HG03060 (cell line): ENCODE measurements at regions not wholly inside any gene's neighbourhood (a gene's known extent, or its start where the extent isn't known, plus 50 kb on each side); places are given as distances from the start of the nearest gene placed in this dataset.

Source experiments
- ATAC-seq: cut with Tn5 transposase; IDR thresholded peaks from one replicate; pipeline ENCODE4 v1.9.1; 2021; ENCODE audit warnings: low read depth, moderate number of reproducible peaks; ENCODE audit not compliant: unreplicated experiment

DNA sequence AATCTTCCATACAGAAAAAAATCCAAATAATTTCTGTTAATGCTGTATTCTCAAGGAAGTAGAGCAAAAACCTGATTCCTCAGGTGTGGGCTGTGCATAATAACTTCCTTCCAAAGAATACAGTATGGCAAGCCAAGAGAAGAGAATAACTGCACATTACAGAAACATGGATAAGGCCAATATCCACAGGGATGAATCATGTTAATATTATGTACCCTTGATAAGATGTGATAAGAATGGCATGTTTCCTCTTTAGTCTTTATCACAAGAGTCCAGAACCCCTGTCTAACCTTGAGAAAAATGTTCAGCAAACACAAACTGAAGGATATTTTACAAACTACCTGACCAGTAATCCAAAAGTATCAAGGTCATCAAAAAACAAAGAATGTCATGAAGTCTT lies 795.8 kb downstream of the SEMA5A start:
- no peak for ATAC-seq

DNA sequence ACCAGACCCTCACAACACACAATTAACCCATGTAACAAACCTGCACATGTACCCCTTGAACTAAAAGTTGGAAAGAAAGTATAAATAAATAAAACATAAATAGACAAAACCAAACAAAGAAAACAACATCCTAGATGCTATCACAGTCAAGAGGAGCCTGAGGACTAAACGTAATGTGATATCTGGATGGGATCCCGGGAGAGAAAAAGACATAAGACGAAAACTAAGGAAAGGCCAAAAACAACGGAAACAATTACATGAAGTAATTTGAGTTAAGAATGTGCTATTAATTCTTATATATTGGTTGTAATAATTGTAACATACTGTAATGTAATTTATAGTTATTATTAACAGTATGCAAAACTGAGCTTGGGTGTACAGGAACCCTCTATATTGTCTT lies 793.9 kb downstream of the SEMA5A start:
- no peak for ATAC-seq

- ATAC-seq = no peak
Measured at GRCh38 chr5:8752595-8752994, 793.3 kb downstream of the SEMA5A start.

DNA sequence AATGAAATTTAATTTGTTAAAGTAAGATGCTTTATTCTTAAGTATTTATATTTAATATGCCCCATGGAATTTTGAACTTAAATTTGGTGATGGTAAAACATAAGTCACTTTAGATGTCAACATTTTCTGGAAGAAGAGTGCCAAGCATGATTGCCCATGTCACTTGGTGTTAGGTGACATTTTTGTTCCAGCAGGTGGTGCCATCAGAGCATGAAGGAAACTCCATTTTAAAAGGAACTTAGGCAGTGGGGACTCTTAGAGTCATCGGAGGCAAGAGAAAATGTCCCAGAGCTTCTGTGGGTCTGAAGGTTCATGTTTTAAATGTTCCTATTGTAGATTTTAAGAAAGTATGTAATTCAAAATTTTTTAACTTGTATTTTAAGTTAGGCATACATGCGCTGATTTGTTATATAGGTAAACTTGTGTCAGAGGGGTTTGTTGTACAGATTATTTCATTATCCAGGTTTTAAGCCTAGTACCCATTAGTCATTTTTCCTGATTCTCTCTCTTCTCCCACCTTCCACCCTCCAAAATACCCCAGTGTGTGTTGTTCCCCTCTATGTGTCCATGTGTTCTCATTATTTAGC lies 789.3 kb downstream of the SEMA5A start:
- ATAC-seq = no peak

GRCh38 chr5:8765886-8766285 lies 780.0 kb downstream of the SEMA5A start:
- ATAC-seq = no peak

DNA sequence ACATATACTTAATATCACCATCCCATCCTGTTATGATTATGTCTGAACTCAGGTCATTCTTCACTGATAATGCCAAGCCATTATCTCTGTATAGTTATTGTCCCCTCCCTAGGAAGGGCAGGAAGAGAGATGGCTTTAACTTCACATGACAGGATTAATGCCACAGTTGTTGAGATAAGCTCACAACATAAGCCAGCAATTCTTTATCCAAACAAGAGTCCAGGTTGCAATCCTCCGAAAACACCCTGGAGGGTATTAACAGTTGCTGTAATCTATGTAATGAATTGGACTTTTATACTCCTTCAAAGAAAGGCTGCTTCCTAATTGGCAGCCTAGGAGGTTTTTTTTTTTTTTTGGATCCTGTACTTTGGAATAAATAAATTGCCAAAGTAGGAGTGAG lies 779.4 kb downstream of the SEMA5A start:
- ATAC-seq = no peak

DNA sequence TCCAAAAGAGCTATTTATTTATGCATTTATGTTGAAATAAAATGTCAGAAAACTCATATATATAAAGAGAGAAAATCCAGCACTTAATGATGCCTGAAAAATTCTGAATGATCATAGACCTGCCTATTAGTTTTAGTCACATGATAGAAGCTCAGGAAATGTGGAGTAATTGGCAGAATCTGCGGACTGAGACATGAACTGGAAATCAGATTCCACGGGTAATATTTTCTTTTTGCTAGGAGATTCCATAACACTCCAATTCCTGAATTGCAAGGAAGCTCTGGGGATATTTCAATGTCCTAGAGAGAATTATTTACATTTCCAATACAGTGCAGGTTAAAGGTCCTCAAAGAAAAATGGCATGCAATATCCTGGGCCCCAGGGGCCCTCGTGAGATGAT lies 778.8 kb downstream of the SEMA5A start:
- ATAC-seq = no peak

DNA sequence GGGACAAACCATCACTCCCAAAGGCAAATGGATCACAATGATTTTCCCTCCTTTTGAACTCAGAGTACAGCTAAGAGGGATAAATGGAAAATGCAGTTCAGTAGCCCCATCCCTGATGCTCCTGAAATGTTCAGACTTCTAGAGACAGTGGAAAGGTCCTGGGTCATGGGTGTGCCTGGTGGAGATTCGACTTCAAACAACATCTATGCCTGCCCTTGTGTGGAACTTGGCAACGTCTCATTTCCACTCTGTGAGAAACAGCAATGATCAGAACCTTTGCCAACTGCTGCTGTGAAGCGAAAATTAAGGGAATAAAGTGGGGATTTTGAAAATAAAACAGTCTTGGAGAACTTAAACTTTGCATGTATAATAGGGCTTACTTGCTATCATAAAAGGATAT lies 778.1 kb downstream of the SEMA5A start:
- no peak for ATAC-seq

DNA sequence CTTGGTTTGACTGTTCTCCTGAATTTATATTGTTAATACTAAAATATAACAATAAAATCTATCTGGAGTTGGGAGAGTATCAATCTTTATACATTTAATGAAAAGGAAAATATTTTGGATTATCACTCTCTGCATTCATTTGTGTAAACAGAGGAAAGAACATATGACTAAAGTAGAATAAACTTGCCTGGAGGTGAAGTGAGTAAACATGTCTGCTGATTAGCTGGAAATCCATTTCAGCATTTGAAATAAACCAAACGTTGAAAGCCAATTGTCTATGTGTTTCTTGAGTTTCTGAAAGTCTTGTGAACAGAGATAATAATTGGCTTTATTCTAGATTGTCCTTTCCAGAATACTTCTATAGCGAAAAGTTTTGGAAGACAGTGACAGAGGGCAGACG lies 776.2 kb downstream of the SEMA5A start:
- ATAC-seq = no peak

DNA sequence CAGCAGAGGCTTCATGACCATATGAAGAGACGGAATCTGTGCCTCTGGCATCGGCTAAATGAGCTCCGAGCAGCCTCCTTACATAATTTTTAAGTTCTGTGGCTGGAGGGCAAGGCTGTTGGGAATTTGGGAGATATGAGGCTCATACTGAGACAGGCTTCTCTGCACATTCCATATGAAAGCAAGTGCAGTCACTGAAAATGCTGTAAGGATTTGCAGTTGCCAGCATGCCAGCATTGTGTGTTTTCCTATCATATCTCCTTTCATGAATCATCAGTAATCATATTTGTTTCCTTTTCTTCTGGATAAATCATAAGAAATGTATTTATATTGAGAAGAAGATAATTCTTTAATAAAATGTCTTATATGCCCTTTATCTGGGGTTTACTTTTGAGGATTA lies 775.4 kb downstream of the SEMA5A start:
- no peak for ATAC-seq

- ATAC-seq = no peak
Measured at GRCh38 chr5:8773046-8773615, 772.7 kb downstream of the SEMA5A start.

DNA sequence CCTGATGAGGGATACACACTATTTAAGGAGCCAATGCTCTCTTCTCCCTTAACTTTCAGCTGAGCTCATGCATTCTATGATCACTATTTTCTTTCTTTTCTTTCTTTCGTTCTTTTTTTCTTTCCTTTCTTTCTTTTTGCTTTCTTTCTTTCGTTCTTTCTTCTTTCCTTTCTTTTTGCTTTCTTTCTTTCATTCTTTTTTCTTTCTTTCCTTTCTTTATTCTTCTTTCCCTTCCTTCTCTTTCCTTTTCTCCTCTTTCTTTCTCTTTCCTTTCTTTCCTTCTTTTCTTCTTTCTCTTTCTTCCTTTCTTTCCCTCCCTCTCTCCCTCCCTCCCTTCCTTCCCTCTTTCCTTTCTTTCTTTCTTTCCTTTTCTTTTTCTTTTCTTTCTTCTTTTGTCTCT lies 761.2 kb downstream of the SEMA5A start:
- no peak for ATAC-seq

- ATAC-seq = no peak
Measured at GRCh38 chr5:8788246-8788645, 757.6 kb downstream of the SEMA5A start.

DNA sequence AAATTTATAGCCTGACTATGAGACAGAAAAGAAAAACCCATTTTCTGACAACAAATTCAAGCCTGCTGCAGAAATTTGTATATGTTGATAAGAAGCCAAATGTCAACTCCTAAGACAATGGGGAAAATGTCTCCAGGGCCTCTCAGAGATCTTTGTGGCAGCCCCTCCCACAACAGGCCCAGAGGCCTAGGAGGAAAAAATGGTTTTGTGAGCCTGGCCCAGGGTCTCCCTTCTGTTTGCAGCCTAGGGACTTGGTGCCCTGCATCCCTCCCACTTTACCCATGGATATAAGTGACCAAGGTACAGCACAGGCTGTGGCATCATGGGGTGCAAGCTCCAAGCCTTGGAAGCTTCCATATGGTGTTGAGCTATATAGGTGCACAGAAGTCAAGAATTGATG lies 740.2 kb downstream of the SEMA5A start:
- no peak for ATAC-seq

DNA sequence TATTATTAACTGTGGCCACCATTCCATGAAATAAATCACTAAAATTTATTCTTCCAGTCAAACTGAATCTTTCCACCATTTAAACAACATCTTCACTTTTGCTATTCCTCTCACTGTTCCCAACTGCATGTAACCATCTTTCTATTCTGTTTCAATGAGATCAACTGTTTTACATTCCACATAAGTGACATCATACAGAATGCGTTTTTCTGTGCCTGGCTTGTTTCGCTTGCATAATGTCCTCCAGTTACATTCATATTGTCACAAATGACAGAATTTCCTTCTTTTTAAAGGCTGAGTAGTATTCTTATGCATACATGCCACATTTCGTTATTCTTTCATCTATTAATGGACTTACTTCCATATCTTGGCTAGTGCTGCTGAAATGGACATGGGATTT lies 738.2 kb downstream of the SEMA5A start:
- no peak for ATAC-seq

- ATAC-seq = no peak
Measured at GRCh38 chr5:8811581-8811980, 734.3 kb downstream of the SEMA5A start.

GRCh38 chr5:8813180-8813579 lies 732.7 kb downstream of the SEMA5A start:
- ATAC-seq = no peak

GRCh38 chr5:8814105-8814504 lies 731.8 kb downstream of the SEMA5A start:
- ATAC-seq = no peak

DNA sequence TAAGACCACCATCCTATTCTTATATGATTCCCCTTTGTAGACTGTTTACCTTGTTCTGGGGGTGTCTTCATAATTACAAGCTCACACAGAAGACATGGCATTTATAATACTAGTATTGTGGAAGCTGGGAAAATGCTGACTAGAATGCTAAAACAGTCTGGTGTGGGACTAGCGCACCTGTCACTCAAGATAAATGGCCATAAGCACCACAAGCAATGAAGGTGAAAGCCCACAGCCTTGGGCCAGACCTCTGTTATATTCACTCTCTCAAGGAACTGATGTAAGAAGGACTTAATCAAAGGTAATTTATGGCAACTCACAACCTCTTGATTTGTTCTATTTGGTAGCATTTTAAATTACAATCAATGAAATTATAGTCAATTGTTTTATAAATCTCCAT lies 721.5 kb downstream of the SEMA5A start:
- no peak for ATAC-seq

DNA sequence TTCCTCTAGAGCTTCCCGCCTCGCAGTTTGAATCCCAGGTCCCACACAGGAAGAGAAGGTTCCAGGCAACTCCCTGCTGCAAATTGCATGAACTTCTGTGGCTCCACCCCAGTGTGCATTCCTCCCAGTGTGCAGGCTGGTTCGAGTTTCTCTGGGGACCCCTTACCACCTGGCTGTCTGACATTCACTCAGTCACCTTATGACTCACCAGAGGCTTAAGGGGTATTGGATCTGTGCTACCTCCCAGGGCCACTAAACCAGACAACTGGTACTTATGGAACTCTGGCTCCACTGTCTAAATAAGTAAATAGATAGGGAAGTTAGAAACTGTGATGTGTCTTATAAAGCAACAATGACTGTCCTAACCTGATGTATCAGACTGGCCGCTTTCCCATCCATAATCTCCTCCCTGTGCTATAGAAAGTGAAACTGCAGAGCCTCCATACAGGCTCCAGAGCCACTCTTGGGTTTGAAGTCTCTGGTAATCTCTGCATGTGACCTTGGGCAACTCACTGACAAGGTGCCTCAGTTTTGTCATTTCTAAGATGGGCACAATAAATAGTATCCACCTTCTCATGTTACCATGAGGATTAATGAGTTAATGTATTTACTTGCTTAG lies 720.6 kb downstream of the SEMA5A start:
- no peak for ATAC-seq

DNA sequence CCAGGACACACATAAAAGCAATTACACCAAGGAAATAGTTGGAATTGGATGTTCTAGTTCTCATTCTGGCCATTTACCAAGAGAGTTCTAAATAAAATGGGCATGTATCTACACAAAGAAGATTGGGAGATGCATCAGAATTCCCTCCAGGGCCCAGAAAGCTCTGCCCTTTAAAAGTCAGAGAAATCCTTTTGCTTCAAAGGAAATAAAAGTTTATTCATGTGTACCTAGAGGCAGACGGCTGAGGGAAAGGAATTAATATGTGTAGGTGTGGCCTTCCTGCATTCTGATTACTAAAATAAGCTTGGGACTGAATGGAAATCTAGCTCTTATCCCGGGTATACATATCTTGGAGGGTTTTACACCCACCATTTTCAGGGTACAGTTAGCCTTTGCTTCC lies 719.4 kb downstream of the SEMA5A start:
- no peak for ATAC-seq

DNA sequence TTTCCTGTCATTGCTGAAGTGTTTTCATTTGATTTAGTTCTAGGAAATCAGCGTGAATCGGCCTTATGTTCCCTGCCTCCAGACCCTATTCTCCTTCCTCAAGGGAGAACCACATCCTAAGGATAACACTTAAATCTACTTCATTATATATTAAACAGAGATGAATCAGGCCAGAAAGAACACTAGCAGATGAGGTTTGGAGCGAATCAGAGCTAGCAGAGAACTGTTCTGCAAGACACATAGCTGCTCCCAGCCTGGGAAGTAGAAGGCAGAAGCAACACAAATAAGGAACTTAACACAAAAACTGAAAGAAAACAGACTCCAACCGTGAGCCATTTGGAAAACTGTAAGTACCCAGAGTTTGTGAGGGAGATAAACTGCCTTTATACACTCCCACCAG lies 718.2 kb downstream of the SEMA5A start:
- ATAC-seq = no peak
